ENCODE measurements at regions not wholly inside any gene's neighbourhood (a gene's known extent, or its start where the extent isn't known, plus 50 kb on each side); places are given as distances from the start of the nearest gene placed in this dataset.

DNA sequence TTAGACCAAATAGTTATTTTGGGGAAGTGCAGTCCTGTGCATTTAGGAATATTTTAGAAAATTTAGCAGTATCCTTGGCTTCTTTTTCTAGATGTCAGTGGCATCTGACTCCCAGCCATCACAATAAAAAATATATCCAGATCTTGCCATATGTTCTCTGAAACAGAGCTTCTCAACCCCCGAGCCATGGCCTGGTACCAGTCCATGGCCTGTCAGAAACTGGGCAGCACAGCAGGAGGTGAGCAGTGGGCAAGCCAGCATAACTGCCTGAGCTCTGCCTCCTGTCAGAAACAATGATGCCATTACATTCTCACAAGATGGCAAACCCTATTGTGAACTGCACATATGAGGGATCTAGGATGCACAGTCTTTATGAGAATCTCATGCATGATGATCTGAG lies 480.0 kb downstream of the LRRIQ3 start:
- no peak overlapping the region for H2AFZ ChIP-seq (ENCODE audit: low read depth, low read length)
- no peaks in the 10 kb centered on the region for H3K36me3 ChIP-seq (ENCODE audit: insufficient read depth, low read length)
- TF ChIP-seq RAD21 (conservative IDR thresholded peaks at IDR 0.05) (no peak), POLR2AphosphoS5 (IDR thresholded peaks at IDR 0.05) (no peak), EP300 (conservative IDR thresholded peaks at IDR 0.05; ENCODE audit: poor library complexity, severe bottlenecking) (no peak), MXI1 (conservative IDR thresholded peaks at IDR 0.05; ENCODE audit: poor library complexity, severe bottlenecking) (no peak), TAF1 (IDR thresholded peaks at IDR 0.05; ENCODE audit: low read depth) (no peak), REST (IDR thresholded peaks at IDR 0.05; ENCODE audit: borderline replicate concordance) (no peak), EZH2 (IDR thresholded peaks at IDR 0.05; ENCODE audit: borderline replicate concordance, insufficient read depth, low read length, poor library complexity, severe bottlenecking) (no peak), SMC3 (conservative IDR thresholded peaks at IDR 0.05; ENCODE audit: poor library complexity) (no peak)
- TF ChIP-seq, protein P1, sequence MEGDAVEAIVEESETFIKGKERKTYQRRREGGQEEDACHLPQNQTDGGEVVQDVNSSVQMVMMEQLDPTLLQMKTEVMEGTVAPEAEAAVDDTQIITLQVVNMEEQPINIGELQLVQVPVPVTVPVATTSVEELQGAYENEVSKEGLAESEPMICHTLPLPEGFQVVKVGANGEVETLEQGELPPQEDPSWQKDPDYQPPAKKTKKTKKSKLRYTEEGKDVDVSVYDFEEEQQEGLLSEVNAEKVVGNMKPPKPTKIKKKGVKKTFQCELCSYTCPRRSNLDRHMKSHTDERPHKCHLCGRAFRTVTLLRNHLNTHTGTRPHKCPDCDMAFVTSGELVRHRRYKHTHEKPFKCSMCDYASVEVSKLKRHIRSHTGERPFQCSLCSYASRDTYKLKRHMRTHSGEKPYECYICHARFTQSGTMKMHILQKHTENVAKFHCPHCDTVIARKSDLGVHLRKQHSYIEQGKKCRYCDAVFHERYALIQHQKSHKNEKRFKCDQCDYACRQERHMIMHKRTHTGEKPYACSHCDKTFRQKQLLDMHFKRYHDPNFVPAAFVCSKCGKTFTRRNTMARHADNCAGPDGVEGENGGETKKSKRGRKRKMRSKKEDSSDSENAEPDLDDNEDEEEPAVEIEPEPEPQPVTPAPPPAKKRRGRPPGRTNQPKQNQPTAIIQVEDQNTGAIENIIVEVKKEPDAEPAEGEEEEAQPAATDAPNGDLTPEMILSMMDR (IDR thresholded peaks at IDR 0.05; ENCODE audit: poor library complexity, severe bottlenecking), result no peak
- H3K9me2 ChIP-seq (ENCODE audit: insufficient read depth, low read length), result no peaks in the 10 kb centered on the region
- H3K4me2 ChIP-seq (ENCODE audit: low read length), result no peak overlapping the region
- H3K9ac ChIP-seq (ENCODE audit: low read length), result no peak overlapping the region
- no peaks in the 10 kb centered on the region for H3K27me3 ChIP-seq (ENCODE audit: insufficient read depth, low read depth, low read length)
- no peak overlapping the region for H3K4me3 ChIP-seq (ENCODE audit: low read length)
- no peaks in the 10 kb centered on the region for H3K79me2 ChIP-seq (replicated peaks; ENCODE audit: insufficient read depth, low read length)
- H3K27ac ChIP-seq (ENCODE audit: low read length), result no peak overlapping the region
- no peaks in the 10 kb centered on the region for H3K9me3 ChIP-seq (ENCODE audit: low read length)
- H3F3A ChIP-seq (ENCODE audit: insufficient read depth, low read length, poor library complexity, severe bottlenecking), result no peaks in the 10 kb centered on the region
- no peaks in the 10 kb centered on the region for H4K20me1 ChIP-seq (ENCODE audit: insufficient read depth)

DNA sequence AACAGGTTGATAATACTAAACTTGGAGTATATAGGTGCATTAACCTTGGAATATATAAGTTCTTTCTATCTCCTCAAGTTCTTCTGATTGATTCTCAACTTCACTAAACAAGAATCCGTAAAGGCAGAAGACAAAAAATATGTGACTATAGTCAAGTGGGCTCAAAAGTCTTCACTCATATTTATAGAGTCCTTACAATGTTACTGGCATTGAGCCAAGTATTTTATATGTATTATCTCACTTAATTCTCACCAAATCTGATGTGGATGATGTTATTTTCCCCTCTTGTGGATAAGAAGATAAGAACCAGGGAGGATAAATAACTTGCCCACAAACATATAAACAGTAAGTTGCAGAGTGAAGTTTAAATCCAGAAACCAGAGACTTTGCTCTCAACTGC lies 486.9 kb downstream of the LRRIQ3 start:
- H2AFZ ChIP-seq (ENCODE audit: low read depth, low read length), result no peak overlapping the region
- no peaks in the 10 kb centered on the region for H3F3A ChIP-seq (ENCODE audit: insufficient read depth, low read length, poor library complexity, severe bottlenecking)
- no peak overlapping the region for H3K27ac ChIP-seq (ENCODE audit: low read length)

More for the DNA sequence above, 486.9 kb downstream of the LRRIQ3 start:
- H3K27me3 ChIP-seq (ENCODE audit: insufficient read depth, low read depth, low read length), result no peaks in the 10 kb centered on the region
- no peak overlapping the region for H3K4me3 ChIP-seq (ENCODE audit: low read length)
- H4K20me1 ChIP-seq (ENCODE audit: insufficient read depth), result no peaks in the 10 kb centered on the region
- TF ChIP-seq EP300 (conservative IDR thresholded peaks at IDR 0.05; ENCODE audit: poor library complexity, severe bottlenecking) (no peak), POLR2AphosphoS5 (IDR thresholded peaks at IDR 0.05) (no peak), SMC3 (conservative IDR thresholded peaks at IDR 0.05; ENCODE audit: poor library complexity) (no peak), EZH2 (IDR thresholded peaks at IDR 0.05; ENCODE audit: borderline replicate concordance, insufficient read depth, low read length, poor library complexity, severe bottlenecking) (no peak), REST (IDR thresholded peaks at IDR 0.05; ENCODE audit: borderline replicate concordance) (no peak), MXI1 (conservative IDR thresholded peaks at IDR 0.05; ENCODE audit: poor library complexity, severe bottlenecking) (no peak), RAD21 (conservative IDR thresholded peaks at IDR 0.05) (no peak), TAF1 (IDR thresholded peaks at IDR 0.05; ENCODE audit: low read depth) (no peak)
- TF ChIP-seq, protein P1 (IDR thresholded peaks at IDR 0.05; ENCODE audit: poor library complexity, severe bottlenecking), result no peak
- H3K9me3 ChIP-seq (ENCODE audit: low read length), result no peaks in the 10 kb centered on the region
- no peaks in the 10 kb centered on the region for H3K36me3 ChIP-seq (ENCODE audit: insufficient read depth, low read length)
- H3K79me2 ChIP-seq (replicated peaks; ENCODE audit: insufficient read depth, low read length), result no peaks in the 10 kb centered on the region
- no peak overlapping the region for H3K4me2 ChIP-seq (ENCODE audit: low read length)
- no peaks in the 10 kb centered on the region for H3K9me2 ChIP-seq (ENCODE audit: insufficient read depth, low read length)
- H3K9ac ChIP-seq (ENCODE audit: low read length), result no peak overlapping the region
